Fibroblast of mammary gland (primary cell): ENCODE measurements at regions not wholly inside any gene's neighbourhood (a gene's known extent, or its start where the extent isn't known, plus 50 kb on each side); places are given as distances from the start of the nearest gene placed in this dataset.

Experiments
- DNase-seq: peaks from one replicate; pipeline ENCODE4 v3.0.0-alpha.2; 2010; ENCODE audit warnings: low read depth
- H3K4me3 ChIP-seq: 2 replicates; pipeline ENCODE4 v1.5.1; 2011; ENCODE audit warnings: low read depth, mild to moderate bottlenecking, low read length, moderate library complexity; ENCODE audit not compliant: control insufficient read depth
- CTCF ChIP-seq: conservative IDR thresholded peaks from 2 replicates; pipeline ENCODE4 v1.5.1; 2011; ENCODE audit warnings: low read depth, low read length, inconsistent platforms; ENCODE audit not compliant: control insufficient read depth, insufficient read depth

- H3K4me3 ChIP-seq, result no peak overlapping the region
- no peak for DNase-seq
- no peak for TF ChIP-seq CTCF
These were observed 98.3 kb downstream of the FOXL3 start for GRCh38 chr7:388023-388960.

- TF ChIP-seq CTCF, result no peak
- no peak for DNase-seq
- no peak overlapping the region for H3K4me3 ChIP-seq
These were observed 99.2 kb downstream of the FOXL3 start for GRCh38 chr7:388961-389701.

- DNase-seq, result no peak
- TF ChIP-seq CTCF, result no peak
- no peak overlapping the region for H3K4me3 ChIP-seq
These were observed 100.1 kb downstream of the FOXL3 start for GRCh38 chr7:389911-390601.

- no peak for DNase-seq
- TF ChIP-seq CTCF, result no peak
- no peak overlapping the region for H3K4me3 ChIP-seq
These were observed 100.9 kb downstream of the FOXL3 start for GRCh38 chr7:390761-391410.

- DNase-seq, result no peak
- H3K4me3 ChIP-seq, result no peak overlapping the region
- TF ChIP-seq CTCF, result no peak
These were observed 101.5 kb downstream of the FOXL3 start for GRCh38 chr7:391411-391951.
